T-helper 2 cell treated with Interferon-gamma antibody and Interleukin-4, amounts not matched to agents 5 μg/mL and 100 μg/mL, for 36 hours (primary cell): ENCODE measurements at regions not wholly inside any gene's neighbourhood (a gene's known extent, or its start where the extent isn't known, plus 50 kb on each side); places are given as distances from the start of the nearest gene placed in this dataset.

ENCODE experiments used
- DNase-seq: peaks from one replicate; pipeline ENCODE4 v3.0.0; 2021; ENCODE audit warnings: low spot score
- H3K27ac Mint-ChIP-seq: one replicate; pipeline ENCODE4 v1.8.0; 2021; ENCODE audit warnings: mild to moderate bottlenecking, mixed read lengths
- H3K27me3 Mint-ChIP-seq: one replicate; pipeline ENCODE4 v1.8.0; 2021; ENCODE audit warnings: low read depth, mixed read lengths
- H3K36me3 Mint-ChIP-seq: one replicate; pipeline ENCODE4 v1.8.0; 2021; ENCODE audit warnings: low read depth, mixed read lengths
- H3K4me1 Mint-ChIP-seq: one replicate; pipeline ENCODE4 v1.8.0; 2021; ENCODE audit warnings: low read depth, mixed read lengths
- H3K4me3 Mint-ChIP-seq: one replicate; pipeline ENCODE4 v1.8.0; 2022; ENCODE audit warnings: mild to moderate bottlenecking, moderate library complexity, mixed read lengths
- H3K9me3 Mint-ChIP-seq: one replicate; pipeline ENCODE4 v1.8.0; 2021; ENCODE audit warnings: mixed read lengths

- H3K36me3 Mint-ChIP-seq: no peaks in the 10 kb centered on the region
- H3K27me3 Mint-ChIP-seq: no peaks in the 10 kb centered on the region
- no peaks in the 10 kb centered on the region for H3K4me1 Mint-ChIP-seq
- no peaks in the 10 kb centered on the region for H3K9me3 Mint-ChIP-seq
- H3K4me3 Mint-ChIP-seq: no peak overlapping the region
- DNase-seq: no peak
- no peak overlapping the region for H3K27ac Mint-ChIP-seq
These were observed 392.1 kb upstream of the HSF2 start for GRCh38 chr6:122007339-122007738.

- H3K27ac Mint-ChIP-seq: no peak overlapping the region
- no peaks in the 10 kb centered on the region for H3K4me1 Mint-ChIP-seq
- DNase-seq: no peak
- H3K27me3 Mint-ChIP-seq: no peaks in the 10 kb centered on the region
- no peak overlapping the region for H3K4me3 Mint-ChIP-seq
- no peaks in the 10 kb centered on the region for H3K9me3 Mint-ChIP-seq
- no peaks in the 10 kb centered on the region for H3K36me3 Mint-ChIP-seq
These were observed 391.1 kb upstream of the HSF2 start for GRCh38 chr6:122008101-122008999.

GRCh38 chr6:122009000-122009350 lies 390.5 kb upstream of the HSF2 start:
- Mint-ChIP-seq H3K27ac (no peak overlapping the region), H3K4me3 (no peak overlapping the region), H3K4me1 (no peaks in the 10 kb centered on the region), H3K9me3 (no peaks in the 10 kb centered on the region), H3K27me3 (no peaks in the 10 kb centered on the region), H3K36me3 (no peaks in the 10 kb centered on the region)
- no peak for DNase-seq

- H3K36me3 Mint-ChIP-seq: no peaks in the 10 kb centered on the region
- no peaks in the 10 kb centered on the region for H3K27me3 Mint-ChIP-seq
- H3K9me3 Mint-ChIP-seq: no peaks in the 10 kb centered on the region
- no peak overlapping the region for H3K27ac Mint-ChIP-seq
- H3K4me3 Mint-ChIP-seq: no peak overlapping the region
- H3K4me1 Mint-ChIP-seq: no peaks in the 10 kb centered on the region
- no peak for DNase-seq
These were observed 386.9 kb upstream of the HSF2 start for GRCh38 chr6:122012578-122012977.

DNA sequence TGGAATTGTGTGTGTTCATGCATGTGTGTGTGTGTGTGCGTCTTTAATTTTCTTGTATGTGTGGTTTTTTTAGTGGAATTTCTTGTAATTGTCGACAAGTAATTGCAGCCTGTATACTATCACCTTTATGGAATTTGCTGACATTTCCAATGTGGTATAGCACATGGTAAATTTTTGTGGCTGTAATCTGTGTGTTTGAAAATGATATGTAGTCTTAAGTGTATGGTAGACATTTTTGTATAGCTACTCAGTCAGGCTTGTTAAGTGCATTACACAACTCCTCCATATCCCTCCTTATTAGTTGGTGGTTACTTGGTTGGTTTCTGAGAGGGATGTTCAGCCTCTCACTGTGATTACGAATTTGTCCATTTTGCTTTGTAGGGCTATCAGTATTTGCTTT lies 384.5 kb upstream of the HSF2 start:
- no peak for DNase-seq
- H3K27me3 Mint-ChIP-seq: no peaks in the 10 kb centered on the region
- H3K4me3 Mint-ChIP-seq: no peak overlapping the region
- H3K36me3 Mint-ChIP-seq: no peaks in the 10 kb centered on the region
- H3K27ac Mint-ChIP-seq: no peak overlapping the region
- H3K4me1 Mint-ChIP-seq: no peaks in the 10 kb centered on the region
- no peaks in the 10 kb centered on the region for H3K9me3 Mint-ChIP-seq

- Mint-ChIP-seq H3K4me1 (peaks cover 2% of the 10 kb centered on the region), H3K27me3 (peaks cover 3% of the 10 kb centered on the region), H3K27ac (no peak overlapping the region), H3K36me3 (no peaks in the 10 kb centered on the region), H3K4me3 (no peak overlapping the region), H3K9me3 (no peaks in the 10 kb centered on the region)
- no peak for DNase-seq
These were observed 378.7 kb upstream of the HSF2 start for GRCh38 chr6:122020588-122021264.

DNA sequence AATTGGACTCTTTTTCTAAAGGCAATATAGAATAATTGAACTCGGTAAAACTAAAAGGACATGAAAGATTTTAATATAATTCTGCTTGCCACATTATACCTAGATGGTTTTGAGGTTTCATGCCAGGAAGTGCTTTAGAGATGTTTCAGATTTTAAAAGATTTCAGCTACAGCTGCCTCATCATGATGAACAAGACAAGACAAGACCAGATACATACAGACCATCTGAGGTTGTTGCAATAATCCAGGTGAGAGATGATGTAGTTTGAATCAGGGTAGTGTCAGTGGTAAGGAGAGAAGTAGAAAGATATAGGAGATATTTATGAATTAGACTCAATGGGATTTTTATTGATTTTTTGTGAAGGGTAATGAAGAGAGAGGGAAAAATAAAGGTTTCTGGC lies 374.3 kb upstream of the HSF2 start:
- Mint-ChIP-seq H3K9me3 (no peaks in the 10 kb centered on the region), H3K4me1 (peaks cover 2% of the 10 kb centered on the region), H3K27ac (no peak overlapping the region), H3K36me3 (no peaks in the 10 kb centered on the region), H3K27me3 (peaks cover 3% of the 10 kb centered on the region), H3K4me3 (no peak overlapping the region)
- DNase-seq: no peak

DNA sequence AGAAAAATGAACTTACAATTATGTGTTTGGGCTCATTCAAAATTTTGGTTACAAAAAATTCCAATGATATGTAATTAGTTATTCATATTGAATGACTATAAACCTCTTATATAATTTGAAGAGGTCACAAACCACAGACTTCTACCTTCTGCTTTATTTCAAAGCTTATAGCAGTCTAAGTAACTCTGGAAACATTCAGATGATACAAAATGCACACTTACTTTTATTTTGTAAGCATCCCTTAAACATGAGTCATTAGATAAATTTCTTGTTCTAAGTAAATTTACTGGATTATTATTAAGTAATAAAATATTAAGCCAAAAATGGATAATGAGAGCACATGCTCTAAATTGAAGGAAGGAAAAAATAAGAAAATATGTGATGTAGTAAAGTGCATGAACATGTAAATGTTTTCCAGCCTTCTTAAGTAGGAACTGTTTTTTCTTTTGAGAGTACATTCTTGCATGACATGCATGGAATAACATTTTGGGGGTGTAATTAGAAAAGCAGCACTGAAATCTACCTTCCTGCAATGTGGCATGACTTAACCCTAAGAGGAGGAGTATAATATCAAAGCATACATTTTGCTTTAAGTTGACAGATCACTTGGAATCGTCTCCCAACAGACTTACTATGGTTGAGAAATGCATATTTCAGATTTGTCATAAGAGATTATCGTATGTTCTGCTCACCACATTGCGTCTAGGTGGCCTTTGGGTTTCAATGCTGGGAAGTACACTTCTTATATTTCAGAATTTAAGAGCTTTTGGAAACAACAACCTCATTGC lies 372.7 kb upstream of the HSF2 start:
- no peak overlapping the region for H3K27ac Mint-ChIP-seq

DNA sequence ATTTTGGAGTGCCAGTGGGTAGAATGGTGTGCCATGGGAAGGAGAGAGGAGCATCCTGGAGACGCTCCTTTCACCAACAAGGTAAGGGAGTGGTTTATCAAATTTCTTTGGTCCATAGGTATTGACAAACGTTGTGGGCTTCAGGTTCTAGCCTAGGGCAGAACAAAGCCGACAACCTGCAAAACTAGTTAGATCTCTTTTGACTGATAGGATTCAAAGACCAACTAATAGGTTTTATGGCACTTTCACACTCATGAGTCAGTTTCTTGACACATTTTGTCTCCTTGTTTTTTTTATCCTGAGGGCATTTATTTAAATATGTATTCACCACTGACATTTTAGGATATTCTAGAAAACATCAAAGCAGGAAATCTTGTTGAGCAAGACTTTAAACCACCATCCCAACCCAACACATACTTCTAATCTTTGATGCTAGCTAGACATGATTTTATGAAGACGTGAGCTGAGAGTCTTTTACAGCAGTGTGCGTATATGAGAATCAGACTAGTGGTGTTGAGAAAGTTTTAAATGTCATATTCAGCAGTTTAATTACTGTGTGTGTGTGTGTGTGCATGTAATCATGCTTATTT lies 370.4 kb upstream of the HSF2 start:
- Mint-ChIP-seq H3K36me3 (no peaks in the 10 kb centered on the region), H3K4me1 (peaks cover 2% of the 10 kb centered on the region), H3K27ac (no peak overlapping the region), H3K4me3 (no peak overlapping the region), H3K9me3 (no peaks in the 10 kb centered on the region), H3K27me3 (peaks cover 3% of the 10 kb centered on the region)
- no peak for DNase-seq

More for the DNA sequence above, 372.7 kb upstream of the HSF2 start:
- Mint-ChIP-seq H3K36me3 (no peaks in the 10 kb centered on the region), H3K4me1 (peaks cover 2% of the 10 kb centered on the region), H3K27me3 (peaks cover 3% of the 10 kb centered on the region), H3K9me3 (no peaks in the 10 kb centered on the region), H3K4me3 (no peak overlapping the region)
- no peak for DNase-seq

DNA sequence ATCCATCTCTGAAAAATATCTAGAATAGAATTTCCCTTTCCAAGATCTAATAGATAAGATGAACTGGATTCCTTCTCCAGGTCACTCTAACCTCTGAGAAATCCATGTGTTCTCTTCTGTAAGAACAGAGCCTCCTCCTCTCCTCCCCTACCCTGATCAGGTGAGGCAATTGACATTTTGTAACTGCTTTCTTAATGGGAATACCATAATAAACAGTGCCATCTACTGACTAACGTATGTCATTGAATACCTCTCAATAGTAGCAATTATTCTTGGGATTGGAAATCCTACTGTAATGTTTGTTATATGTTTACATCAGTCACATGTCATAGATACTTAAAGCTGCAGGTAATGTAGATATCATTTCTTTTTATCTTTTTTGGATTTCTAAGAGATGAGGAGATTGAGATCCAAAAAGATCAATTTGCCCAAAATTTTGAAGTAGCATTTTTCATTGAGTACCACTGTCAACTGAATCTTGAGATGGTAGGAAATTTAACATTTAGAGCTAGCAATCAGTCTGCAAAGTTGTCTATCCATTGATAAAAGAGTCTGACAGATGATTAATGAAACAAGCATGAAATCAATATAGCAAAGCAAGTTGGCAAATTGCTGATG lies 365.8 kb upstream of the HSF2 start:
- H3K27ac Mint-ChIP-seq: no peak overlapping the region
- no peaks in the 10 kb centered on the region for H3K36me3 Mint-ChIP-seq
- H3K27me3 Mint-ChIP-seq: no peaks in the 10 kb centered on the region
- no peak overlapping the region for H3K4me3 Mint-ChIP-seq
- no peak for DNase-seq
- no peaks in the 10 kb centered on the region for H3K4me1 Mint-ChIP-seq
- no peaks in the 10 kb centered on the region for H3K9me3 Mint-ChIP-seq

GRCh38 chr6:122035173-122035572 lies 364.3 kb upstream of the HSF2 start:
- no peak overlapping the region for H3K4me3 Mint-ChIP-seq
- H3K27ac Mint-ChIP-seq: no peak overlapping the region
- H3K27me3 Mint-ChIP-seq: no peaks in the 10 kb centered on the region
- no peaks in the 10 kb centered on the region for H3K36me3 Mint-ChIP-seq
- DNase-seq: no peak
- no peaks in the 10 kb centered on the region for H3K4me1 Mint-ChIP-seq
- no peaks in the 10 kb centered on the region for H3K9me3 Mint-ChIP-seq

GRCh38 chr6:122040261-122040660 lies 359.2 kb upstream of the HSF2 start:
- no peak for DNase-seq
- Mint-ChIP-seq H3K27me3 (no peaks in the 10 kb centered on the region), H3K36me3 (no peaks in the 10 kb centered on the region), H3K4me3 (no peak overlapping the region), H3K9me3 (no peaks in the 10 kb centered on the region), H3K4me1 (no peaks in the 10 kb centered on the region), H3K27ac (no peak overlapping the region)

GRCh38 chr6:122042380-122042779 lies 357.1 kb upstream of the HSF2 start:
- Mint-ChIP-seq H3K36me3 (no peaks in the 10 kb centered on the region), H3K9me3 (no peaks in the 10 kb centered on the region), H3K27ac (no peak overlapping the region), H3K4me1 (no peaks in the 10 kb centered on the region), H3K27me3 (no peaks in the 10 kb centered on the region), H3K4me3 (no peak overlapping the region)
- no peak for DNase-seq
